Eye (tissue), 1 donor: ENCODE measurements at regions not wholly inside any gene's neighbourhood (a gene's known extent, or its start where the extent isn't known, plus 50 kb on each side); places are given as distances from the start of the nearest gene placed in this dataset.
A peak's percentile ranks its signal among the peaks of the same experiment; 100 is the strongest.
"Not testable (repeated sequence)": the region's sequence is repeated elsewhere in the genome, so short reads cannot be mapped to it uniquely, and the experiment has no call there.

Source experiments
- DNase-seq: peaks from one replicate; pipeline ENCODE4 v3.0.0-alpha.2; 2015

DNA sequence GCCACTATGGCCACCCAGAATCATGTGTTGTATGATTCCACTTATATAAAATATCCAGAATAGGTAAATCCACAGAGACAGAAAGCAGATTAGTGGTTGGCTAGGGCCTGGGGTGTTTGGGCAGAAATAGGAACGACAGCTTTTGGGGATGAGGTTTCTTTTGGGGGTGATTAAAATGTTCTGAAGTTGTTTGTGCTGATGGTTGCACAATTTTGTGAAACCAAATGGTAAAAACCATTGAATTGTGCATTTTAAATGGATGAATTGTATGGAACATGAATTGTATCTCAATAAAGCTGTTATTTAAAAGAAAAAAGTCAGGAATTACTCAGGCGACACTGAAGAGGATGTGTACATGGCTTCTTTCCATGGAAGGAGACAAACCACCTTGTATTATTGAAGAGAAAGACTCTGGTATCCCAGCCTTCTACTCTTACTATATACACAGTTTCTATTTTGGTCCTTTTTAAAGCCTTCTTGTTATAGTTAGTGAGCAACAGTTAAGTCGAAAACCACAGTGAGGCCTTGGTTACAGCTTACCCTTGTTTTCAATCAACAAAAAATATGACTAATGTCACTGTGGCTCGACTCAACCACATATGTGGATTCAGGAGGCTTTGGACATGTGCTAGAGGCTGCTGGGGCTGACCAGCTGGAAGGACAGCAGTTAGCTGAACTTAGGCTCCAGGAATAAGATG lies 57.1 kb upstream of the KMT2E start:
- no peak for DNase-seq

DNA sequence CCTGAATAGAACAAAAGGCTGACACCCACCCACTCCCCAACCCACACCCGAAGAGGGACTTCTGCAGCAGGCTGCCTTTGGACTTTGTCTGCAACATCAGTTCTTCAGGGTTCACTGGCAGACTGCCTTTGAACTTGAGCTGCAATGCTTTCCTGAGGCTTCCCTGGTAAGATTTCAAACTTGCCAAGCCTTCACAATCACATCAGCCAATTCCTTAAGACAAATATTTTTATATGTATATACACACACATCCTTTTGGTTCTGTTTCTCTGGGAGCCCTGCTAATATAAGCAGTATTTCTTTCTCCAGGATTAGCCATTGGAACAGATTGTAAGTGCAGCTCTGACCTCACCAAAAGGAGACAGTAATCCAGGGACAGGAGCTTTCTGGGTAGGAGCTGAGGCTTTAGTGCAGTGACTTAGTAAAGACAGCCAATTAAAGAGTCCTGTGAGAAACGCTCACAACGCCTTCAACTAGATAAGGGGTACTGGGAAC lies 55.6 kb upstream of the KMT2E start:
- DNase-seq: peak; percentile 39

DNA sequence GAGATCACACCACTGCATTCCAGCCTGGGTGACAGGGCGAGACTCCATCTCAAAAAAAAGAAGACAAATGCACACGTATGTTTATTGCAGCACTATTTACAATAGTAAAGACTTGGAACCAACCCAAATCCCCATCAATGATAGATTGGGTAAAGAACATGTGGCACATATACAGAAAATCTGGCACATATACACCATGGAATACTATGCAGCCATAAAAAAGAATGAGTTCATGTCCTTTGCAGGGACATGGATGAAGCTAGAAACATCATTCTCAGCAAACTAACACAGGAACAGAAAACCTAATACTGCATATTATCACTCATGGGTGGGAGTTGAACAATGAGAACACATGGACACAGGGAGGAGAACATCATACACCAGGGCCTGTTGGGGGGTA lies 54.5 kb upstream of the KMT2E start:
- not testable (repeated sequence) for DNase-seq

DNA sequence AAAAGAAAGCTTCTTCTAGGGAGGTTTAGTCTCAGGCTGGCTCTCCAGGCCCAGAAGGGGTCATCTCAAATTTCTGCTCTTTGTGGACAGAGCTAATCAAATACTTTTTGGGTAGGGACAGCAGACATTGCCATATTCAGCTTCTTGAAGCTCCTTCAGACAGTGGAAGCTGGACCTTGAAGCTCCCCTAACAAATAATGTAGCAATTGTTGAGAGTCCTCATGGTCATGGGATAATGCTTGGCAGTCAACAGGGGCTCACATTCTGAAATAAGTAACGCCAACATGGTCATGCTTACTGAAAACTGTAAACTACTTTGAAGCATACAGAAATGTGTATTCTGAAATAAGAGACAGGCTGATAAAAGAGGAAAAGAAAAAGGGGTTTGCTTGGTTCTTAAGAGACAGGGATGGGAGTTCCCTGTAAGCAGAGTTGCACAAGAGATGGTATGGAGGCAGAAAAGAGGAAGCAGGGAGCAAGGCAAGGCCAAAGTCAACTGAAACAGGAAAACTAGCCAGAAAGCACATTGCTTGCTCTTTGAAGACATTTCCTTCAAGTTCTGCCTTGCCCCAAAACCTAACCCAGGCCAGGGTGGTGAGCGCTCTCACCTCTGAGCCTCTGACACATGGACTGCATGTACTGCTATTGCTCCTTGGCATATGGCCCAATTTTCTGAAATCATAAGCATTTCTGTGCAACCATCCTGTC lies 53.1 kb upstream of the KMT2E start:
- no peak for DNase-seq

DNA sequence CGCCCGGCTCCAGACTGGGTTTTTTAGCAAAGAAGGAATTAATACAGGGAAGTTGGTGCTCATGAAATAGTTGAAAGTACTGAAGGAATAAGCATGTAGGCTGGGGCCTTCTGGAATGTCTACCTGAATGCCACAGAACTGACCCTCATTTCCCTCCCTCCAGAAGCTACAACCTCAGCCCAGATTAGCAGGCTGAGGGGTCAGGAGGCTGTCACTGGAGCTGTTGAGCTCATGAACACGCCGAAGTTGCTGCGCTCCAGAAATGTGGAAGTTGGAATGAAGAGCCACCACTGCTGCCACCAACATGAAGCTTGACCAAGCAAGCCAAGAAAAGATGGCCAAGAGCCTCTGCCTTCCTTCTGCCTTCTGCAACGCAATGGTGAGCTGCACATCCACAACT lies 52.2 kb upstream of the KMT2E start:
- DNase-seq: no peak

DNA sequence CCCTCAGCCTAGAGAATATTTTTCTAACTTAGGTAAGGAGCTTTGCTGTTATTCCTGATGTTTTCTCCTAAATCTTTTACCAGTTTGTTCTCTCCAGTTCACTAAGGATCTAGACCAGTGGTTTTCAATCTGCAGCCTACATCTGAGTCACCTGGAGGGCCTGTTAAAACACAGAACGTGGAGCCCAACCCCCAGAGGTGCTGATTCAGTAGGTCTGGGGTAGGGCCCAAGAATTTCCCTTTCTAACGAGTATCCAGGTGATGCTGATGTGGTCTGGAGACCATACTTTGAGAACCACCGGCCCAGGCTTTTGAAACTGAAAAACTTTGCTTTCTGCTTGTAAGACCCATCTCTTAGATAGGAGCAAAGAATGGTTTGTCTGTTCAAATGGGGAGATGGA lies 51.2 kb upstream of the KMT2E start:
- DNase-seq: no peak

DNA sequence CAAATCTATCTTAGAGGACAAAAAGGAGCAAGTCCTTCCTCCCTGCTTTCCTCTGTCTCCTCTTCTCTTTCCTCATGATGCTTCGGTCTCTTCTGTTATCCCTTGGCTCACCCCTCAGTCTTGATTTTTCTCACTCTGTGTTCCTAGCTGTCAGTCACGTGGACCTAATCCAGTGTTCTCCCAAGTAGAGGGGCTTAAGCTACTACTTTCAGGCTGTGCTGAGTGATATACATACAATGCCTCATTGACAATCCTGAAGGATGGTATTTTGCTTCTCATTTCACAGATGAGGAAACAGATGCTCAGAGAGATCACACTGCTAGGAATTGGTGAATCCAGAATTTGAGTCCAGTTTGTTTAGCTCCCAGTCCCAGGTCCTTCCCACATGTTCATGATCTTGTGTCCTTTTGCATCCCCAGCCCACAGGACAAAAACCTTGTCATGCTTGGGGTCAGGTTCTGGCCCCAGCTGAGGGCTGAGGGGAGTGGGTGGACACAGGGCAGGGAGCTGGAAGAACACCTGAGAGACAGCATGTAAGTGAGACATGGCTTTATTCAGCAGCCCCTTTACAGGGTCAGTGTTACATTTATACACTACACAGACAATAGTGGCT lies 50.5 kb upstream of the KMT2E start:
- DNase-seq: no peak

DNA sequence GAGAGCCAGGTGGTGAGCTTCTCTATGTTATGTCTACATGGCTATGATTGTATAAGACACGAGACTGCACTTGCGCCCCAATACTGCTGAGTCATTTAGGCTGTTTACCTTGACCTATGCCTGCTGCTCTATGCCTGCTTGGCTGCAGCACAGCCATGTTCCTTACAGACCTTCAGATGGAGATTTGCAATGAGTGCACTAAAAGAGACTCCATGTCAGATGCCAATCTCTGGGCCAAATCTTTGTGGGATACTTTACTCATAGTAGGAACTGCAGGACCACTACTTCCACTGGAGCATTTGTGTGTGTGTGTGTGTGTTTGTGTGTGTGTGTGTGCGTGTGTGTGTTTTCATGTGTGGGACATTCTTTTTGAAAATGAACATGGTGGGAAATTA lies 50.0 kb upstream of the KMT2E start:
- no peak for DNase-seq
